NCI-H69 (cell line): ENCODE measurements at regions not wholly inside any gene's neighbourhood (a gene's known extent, or its start where the extent isn't known, plus 50 kb on each side); places are given as distances from the start of the nearest gene placed in this dataset.
A peak's percentile ranks its signal among the peaks of the same experiment; 100 is the strongest.
"Not testable (repeated sequence)": the region's sequence is repeated elsewhere in the genome, so short reads cannot be mapped to it uniquely, and the experiment has no call there.

Source experiments
- DNase-seq: peaks from one replicate; lab custom pipeline; 2025; lab: John Stamatoyannopoulos, UW

DNA sequence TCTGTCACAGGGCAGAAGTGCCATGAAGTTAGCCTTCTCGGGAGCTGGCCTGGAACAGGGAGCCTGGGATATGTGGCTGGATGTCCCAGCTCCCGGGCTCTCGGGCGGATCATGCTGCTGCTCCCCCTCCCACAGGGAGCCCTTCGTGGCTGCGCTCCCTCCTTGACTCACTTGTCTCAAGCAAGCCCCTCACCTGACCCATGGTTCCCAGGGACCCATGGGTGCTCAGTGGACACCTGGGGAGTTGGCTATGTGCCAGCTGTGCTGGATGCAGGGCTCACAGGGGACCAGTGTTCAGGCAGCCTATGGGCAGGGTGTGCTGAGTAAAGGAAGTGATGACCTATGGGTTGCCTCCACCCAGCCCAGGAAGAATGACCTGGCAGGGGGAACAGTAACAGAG, 213.1 kb upstream of the SGCG start:
- no peak for DNase-seq

DNA sequence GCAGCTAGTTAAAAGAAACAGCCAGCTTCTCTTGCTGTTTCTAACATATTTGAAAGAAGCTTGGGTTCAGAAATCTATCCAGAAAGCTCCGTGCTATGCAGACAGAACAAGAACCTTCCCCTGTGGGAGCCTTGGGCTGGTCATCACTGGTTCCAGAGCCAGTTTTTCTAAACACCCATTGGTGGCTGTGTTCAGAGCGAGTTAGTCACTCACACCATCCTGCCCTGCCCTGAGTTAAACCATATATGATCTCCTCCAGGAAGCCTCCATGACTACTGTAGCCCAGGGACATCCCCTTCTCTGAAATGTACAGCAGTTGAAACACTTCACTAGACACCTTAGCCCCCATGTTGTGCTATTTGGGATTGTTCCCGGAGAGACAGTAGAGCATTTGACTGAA, 200.8 kb upstream of the SGCG start:
- no peak for DNase-seq

DNA sequence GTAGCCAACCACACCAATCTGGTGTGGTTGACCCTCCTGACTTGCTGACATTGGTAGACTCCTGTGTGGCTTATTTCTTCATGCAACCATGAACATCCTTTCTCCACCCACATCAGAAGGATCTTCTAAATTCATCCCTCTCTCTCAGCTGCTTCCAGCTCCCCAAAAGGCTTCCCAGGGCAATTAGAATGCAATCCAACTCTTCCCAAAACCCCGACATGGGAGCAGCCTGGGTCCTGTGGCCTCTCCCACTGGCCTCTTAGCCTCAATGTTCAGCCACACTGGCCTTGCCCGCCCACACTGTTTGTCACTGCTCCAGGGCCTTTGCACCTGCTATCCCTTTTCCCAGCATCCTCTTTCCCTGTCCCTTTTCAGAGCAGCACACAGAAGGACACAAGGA, 199.8 kb upstream of the SGCG start:
- no peak for DNase-seq

DNA sequence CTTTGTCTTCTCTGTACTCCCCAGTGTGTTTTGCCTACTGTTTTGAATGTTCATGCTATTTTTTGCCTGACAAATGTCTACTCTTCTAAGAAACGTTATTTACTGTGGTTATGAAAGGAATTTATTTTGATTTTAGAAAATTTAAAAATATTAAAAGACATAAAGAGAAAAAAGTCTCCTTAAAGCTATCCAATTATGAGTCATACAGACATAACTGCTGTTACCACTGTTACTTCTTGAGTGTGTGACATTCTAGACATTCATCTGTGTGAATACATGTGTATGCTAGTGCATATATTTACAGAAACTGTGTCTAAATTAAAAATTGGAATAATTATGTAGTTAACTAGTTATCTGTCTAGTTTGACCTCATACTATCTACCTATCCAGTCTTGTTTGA, 187.6 kb upstream of the SGCG start:
- no peak for DNase-seq

DNA sequence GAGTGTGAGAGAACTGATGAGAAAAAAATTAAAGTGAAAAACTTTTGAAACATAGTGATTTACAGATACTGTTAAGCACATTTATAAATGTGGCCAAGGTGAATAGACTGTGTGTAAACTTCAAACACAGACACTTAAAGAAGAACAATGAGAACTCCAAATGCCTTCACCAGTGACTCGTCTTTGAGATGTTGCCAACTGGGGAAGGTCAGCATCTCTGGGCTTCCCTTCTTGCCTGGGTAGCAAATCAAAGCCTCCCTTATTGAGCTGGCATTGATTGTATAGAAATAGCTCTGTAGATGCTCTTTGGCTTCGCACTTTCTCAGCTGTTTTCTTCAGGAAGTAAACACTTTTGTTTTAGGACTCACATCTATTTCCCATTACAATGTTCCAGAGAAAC, 177.3 kb upstream of the SGCG start:
- DNase-seq: no peak

DNA sequence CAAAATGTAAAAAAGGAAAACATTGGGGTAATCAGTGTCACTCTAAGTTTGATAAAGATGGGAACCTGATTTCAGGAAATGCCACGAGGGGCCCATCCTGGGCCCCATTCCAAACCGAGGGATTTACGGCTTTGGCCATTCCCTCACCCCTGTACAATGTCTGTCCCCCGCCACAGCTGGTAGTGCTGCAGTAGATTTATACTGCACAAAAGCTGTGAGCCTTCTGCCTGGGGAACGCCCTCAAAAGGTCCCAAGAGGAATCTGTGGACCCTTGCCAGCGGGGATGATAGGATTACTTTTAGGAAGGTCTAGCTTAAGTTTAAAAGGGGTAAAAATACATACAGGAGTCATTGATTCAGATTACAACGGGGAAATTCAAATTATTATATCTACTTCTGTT, 173.4 kb upstream of the SGCG start:
- DNase-seq: no peak

DNA sequence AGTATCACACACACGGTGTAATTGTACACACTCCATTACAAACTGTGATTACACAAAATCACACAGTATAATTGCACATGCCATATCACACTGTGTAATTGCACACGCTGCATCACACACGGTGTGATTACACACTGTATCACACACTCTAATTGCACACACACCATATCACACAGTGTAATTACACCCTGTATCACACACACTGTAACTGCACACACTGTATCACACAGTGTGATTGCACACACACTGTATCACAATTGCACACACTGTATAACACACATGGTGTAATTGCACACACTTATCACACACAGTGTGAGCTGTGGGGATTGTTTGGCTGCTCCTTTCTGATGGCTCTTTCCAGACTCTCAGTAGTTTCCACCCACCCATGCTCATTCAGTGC, 162.6 kb upstream of the SGCG start:
- DNase-seq: no peak

DNA sequence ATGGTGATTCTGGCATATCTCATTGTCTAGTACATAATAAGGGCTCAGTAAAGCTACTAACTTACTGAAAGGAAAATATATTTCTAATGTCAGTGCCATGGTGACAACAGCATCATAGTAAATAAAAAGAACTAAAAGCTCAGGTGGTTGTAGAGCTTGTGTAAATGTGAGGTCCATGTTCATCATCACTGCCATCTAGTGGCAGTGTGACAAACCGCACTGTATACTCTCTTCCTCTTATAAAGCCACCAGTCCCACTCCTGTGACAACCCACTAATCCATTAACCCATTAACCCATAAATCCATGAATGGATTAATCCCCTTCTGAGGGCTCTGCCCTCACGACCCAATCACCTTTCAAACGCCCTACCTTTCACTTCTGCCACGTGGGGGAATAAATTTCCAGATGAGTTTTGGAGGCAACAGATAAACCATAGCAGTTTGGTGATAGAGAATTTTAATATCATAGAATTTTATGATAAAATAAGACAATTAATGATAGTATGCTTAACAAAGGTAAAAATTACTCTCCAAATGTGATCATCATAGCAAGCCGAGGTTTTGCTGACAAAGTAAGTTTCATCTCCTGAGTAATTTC, 160.4 kb upstream of the SGCG start:
- peak; percentile 33 for DNase-seq

DNA sequence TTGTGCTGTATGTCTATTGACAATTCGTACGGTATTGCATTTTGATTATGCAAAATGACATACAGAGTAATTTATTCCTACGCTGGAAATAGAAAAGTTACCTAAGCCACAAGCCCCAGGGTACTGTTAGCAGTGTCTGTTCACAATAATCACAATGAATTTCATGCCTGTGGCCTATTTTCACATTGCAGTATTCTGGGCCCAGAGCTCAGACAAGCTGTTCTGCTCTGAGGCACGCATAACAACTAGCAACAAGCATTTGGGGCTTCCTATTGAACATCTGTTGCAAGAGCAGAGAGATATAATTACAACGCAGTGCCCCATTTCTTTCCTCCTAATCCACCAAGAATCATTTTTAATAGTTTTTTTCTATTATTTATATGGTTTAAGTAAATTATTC, 158.9 kb upstream of the SGCG start:
- DNase-seq: no peak

DNA sequence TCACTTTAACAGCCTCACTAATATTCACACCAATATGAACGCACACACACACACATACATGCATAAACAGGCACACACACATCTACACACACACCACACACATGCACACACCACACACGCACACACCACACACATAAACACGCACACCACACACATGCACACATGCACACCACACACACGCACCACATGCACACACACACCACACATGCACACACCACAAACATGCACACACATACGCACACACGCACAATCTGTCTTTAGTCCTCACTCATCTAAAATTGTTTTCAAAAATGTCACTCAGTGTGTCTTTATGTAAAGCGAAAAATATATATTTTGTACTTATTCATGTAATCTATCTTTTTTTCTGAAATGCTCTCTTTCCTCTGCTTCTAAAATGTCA, 158.1 kb upstream of the SGCG start:
- no peak for DNase-seq

DNA sequence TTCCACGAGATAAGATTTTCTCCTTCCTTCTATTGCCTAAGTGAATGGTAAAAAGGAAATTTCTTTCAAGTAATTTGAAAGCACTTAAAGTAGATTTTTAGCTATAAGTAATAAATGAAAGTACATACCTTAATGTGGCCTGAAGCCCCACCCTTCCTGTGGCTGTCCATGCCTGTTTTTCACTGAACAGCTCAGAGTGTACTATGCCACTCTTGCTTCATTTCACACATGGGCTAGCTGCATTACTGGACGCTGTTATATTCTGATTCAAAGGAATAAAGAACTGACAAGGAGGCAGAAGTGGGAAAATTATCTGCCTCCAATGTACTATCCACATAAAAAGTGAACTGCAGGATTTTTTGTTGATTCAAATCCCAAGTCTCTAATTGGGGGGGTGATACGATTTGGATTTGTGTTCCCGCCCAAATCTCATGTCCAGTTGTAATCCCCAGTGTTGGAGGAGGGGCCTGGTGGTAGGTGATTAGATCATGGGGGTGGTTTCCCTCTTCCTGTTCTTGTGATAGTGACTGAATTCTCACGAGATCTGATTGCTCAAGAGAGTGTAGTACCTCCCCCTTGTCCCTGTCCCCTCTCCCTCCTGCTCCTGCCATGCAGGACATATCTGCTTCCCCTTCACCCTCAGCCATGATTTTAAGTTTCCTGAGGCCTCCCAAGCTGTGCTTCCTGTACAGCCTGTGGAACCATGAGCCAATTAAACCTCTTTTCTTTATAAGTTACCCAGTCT, 154.7 kb upstream of the SGCG start:
- no peak for DNase-seq

DNA sequence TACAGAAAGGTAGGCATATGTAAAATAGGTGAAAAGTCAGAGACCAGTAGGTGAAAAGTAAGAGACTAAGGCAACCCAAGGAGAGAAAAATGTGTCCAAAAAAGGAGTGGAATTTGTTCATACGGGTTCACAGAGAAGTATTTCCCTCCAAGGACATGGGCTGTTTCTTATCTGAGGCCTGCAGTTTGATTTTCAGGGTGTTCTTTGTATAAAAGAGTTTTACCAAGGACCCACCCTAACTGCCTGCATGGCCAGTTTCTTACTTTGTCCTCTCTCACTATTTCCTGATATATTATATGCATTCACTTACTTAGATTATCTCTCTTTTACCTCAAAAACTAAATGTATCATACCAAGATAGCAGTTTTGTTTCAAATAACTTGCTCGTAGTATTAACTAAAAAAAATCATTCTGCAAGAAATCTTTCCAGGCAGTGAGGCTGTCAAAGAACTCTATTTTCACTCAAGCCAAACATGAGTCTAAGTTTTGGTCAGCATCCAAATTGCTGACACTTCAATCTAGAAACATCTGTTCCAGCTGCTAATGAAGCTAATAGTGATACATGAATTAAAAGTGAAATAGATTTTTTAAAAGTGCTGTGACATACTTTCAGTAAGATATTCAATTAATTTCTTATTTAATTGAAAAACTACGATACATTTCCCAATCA, 141.4 kb upstream of the SGCG start:
- DNase-seq: no peak

DNA sequence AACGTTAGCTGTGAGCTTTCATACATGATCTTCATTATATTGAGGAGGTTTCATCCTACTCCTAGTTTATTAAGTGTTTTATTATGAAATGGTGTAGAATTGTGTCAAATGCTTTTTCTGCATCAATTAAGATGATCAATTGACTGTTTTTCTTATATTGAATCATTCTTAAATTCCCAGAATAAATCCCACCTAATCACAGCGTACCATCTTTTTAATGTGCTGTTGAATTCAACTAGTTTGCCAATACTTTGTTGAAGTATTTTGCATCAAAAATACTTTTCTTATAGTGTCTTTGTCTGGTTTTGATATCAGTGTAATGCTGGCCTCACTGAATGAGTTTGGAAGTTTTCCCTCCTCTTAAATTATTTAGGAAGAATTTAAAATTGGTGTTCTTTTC, 138.6 kb upstream of the SGCG start:
- no peak for DNase-seq

DNA sequence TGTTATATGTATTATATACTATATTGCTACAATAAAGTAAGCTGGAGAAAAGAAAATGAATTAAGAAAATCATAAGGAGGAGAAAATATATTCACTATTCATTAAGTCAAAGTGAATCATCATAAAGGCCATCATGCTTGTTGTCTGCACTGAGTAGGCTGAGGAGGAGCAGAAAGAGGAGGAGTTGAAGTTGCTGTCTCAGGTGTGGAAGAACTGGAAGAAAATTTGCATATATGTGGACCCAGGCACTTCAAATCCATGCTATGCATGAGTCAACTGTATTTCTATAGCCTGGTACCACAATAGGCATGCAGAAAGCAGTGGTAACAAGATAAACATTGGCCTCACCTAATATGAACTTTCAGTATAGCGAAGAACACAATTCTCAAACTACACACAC, 135.9 kb upstream of the SGCG start:
- no peak for DNase-seq

DNA sequence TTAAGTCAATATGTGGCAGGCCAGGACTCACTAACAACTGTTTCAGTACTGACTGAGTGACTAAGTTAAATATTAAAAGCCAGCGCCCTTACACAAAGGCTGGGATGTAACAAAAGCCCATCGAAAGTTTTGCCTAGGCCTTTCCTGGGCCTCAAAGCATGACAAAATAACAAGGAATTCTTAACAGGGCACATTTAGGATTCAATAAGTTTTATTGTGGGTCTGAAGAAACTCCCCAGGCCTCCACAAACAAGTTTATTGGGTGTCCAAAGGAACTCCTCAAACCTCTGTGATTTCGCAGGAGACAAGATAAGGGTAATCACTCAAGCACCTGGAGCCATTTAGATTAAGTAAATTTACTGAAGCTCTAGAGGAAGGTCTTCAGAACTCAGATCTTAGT, 130.7 kb upstream of the SGCG start:
- DNase-seq: no peak

DNA sequence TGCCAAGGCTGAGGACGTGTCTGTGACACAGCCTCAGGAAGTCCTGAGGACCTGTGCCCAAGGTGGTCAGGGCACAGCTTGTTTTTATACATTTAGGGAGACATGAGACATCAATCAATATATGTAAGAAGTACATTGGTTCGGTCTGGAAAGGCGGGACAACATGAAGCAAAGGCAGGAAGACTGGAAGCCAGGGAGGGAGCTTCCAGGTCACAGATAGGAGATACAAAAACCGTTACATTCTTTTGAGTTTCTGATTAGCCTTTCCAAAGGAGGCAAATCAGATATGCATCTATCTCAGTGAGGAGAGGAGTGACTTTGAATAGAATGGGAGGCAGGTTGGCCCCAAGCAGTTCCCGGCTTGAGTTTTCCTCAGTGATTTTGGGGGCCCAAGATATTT, 127.1 kb upstream of the SGCG start:
- not testable (repeated sequence) for DNase-seq

DNA sequence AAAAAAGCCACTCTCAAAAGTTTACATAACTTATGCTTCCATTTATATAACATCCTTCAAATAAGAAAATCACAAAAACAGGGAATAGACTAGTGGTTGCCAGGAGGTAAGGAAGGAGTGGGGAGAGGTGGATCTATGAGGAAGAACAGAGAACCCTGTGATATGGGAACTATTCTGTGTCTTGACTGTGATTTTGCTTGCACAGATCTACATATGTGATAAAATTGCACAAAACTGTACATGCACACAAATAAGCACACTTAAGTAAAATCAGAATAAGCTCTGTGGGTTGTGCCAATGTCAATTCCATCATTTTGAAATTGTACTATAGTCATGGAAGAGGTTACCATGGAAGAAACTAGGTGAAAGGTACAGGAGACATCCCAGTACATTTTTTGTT, 121.6 kb upstream of the SGCG start:
- no peak for DNase-seq

DNA sequence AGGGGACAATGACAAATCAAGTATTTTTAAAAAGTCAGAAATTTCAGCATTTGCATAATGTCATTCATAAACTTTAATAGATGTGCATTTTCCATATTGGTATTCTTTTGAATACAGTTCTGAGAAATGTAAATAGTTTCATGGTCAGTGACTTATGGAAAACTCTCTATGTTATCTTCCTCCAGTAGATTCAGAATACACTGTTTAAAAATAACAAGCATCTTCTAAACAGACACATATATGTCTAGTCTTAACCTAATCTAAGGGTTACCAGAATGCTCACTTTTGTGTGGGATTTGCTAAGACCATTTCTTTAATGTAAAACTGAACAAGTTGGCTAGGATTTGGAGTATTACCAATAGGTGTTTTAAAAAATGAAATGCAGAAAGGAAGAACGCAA, 119.8 kb upstream of the SGCG start:
- DNase-seq: no peak

DNA sequence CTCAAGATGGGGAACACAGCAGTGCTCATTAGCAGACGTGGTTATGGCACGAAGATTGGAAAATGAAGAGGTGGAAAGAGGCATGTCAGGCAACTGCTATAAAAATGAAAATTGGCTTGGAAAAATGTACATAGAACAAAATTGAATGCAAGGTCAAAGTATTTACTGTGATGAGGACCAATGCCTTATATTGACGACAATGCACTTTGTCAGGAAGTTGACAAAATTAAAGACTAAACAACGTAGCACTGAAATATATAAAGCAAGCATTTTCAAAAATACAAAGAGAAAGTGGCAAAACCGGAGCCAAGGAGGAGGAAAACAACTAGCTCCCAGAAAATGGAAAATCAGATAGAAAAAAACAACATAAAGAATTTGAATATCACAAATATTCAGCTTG, 113.7 kb upstream of the SGCG start:
- no peak for DNase-seq

DNA sequence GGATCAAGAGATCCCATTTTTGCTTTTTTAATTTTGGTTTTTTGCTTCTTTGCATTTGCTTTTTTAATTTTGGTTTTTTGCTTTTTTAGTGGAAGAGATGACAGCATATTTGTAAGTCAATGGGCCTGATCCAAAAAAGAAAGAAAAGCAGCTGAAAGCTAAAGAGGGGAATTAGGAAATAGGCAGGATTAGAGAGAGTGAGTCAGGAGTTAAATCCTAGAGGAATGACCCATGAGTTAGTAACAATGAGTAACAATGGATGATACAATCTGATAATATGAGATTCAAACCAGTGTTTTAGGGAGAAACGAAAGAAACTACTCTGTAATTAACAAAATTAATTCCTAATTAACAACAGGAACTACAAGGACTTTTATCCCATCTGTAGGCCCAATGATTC, 111.2 kb upstream of the SGCG start:
- DNase-seq: no peak

DNA sequence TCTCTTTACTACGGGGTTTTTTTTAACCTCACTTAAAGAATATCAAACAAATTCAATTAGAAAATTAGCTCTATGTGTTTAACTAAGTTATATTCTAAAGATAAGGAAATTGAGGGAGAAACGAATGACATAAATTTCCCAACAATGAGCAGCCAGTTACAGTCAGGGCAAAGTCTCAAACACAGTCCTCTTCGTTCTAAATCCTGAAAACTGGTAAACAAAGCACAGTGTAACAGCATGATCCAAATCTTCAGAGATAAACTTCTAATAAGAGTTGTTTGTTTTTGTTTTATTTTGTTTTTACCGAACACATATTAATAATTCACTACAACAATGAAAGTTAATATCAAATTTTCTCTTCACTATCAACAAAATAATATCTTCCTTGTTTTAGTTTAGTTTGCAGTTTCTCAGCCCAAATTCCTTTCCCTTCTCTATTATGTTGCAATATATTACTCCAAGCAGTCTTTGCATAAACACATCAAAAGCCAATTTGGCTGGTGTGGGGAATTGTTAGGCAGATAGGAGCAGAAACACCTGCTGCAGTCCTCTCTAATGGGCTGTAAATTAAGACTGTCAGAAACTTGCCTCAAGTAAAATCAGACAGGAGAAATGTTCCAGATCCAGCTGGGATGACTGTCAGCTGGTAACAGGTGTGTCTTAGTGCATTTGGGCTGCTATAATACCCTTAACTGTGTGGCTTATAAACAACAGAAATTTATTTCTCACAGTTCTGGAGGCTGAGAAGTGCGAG, 106.5 kb upstream of the SGCG start:
- peak; percentile 0 for DNase-seq

DNA sequence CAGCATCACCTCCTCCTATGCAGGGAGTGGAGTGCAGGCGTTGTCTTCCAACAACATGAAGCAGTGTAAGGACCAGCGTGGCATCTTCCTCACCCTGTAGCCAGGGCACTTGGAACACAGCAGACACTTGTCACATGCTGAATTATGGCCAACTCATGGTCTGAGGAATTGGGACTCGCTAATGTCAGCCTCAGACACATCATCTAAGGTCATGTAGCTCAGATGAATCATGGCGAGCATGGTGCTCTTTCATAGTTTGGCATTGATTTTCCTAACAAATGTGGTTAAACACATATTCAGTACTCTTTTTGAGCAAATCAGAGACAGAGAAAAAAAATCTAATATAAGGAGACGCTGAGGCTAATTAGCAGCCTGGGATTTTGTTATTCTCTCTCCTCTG, 99.6 kb upstream of the SGCG start:
- no peak for DNase-seq

DNA sequence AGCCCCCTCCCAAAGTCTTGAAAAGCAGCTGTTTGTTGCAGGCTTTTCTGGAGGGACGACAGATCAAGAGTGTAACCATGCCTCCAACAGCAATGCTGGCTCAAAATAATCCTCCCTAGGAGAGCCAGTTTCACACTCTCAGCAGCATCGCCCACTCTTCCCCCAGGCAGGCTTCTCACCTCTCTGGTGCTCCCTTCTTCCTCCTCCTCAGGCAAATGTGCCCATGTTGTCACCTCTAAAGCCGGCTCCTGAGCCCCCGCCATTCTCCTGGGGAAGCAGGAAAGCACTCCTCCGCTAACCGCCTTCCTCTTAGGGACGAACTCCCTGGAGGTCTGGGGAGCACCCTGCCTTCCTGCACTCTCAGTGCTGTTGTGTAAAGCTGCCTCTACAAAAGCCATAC, 98.9 kb upstream of the SGCG start:
- DNase-seq: no peak
